ENCODE measurements at regions not wholly inside any gene's neighbourhood (a gene's known extent, or its start where the extent isn't known, plus 50 kb on each side); places are given as distances from the start of the nearest gene placed in this dataset.

DNA sequence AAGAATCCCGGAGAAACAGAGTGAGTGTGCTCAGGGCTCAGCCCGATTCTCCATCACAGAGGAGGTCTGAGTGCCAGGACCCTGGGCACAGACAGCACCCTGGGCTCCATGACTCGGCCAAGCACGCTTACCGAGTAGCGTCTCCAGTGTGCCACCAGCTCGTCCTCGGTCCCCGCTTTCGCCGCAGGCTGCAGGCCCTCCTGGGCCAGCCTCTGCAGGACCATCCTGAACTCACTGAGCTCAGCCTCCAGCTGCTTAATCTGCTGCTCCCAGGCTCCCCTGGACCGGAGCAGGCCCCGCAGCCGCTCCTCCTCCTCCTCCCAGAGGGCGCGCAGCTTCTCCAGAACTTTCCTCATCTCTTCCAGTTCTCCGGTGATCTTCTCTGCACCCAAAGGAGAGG lies 61.2 kb downstream of the SYNE3 start:
- ChIA-PET SMC1A (ENCODE audit: uncharacterized antibody, unreplicated experiment) (interaction anchor here (0.7 kb wide), 1 partner anchor 9 kb away, joined by 3 read pairs; no protein-coding TSS in a partner anchor), RAD21 (ENCODE audit: unreplicated experiment) (interaction anchor here (0.7 kb wide), 1 partner anchor 73 kb away, joined by 3 read pairs; no protein-coding TSS in a partner anchor), CTCF (interaction anchor here (0.6 to 1.1 kb wide), 2 partner anchors 37 to 68 kb away, joined by 3 read pairs; no protein-coding TSS in a partner anchor), POLR2A (interaction anchor here (0.8 kb wide), 1 partner anchor 10 kb away, joined by 3 read pairs; no protein-coding TSS in a partner anchor)
- no TSS peak for BruUV-seq (replicated peaks)
- DNase-seq (ENCODE audit: low read depth, low spot score) (no peak), ATAC-seq (no peak), FAIRE-seq (no peak)
- TF ChIP-seq SMAD1 (IDR thresholded peaks at IDR 0.05; ENCODE audit: low read depth, partially characterized antibody) (no peak), SIN3A (IDR thresholded peaks at IDR 0.05; ENCODE audit: low read depth, low read length) (no peak), FOXM1 (IDR thresholded peaks at IDR 0.05; ENCODE audit: low read depth, low read length) (no peak), SUZ12 (IDR thresholded peaks at IDR 0.05; ENCODE audit: unreplicated experiment) (no peak), SMAD5 (IDR thresholded peaks at IDR 0.05; ENCODE audit: low read depth) (no peak), NFYA (IDR thresholded peaks at IDR 0.05; ENCODE audit: borderline replicate concordance, low read depth, low read length) (no peak), NRF1 (conservative IDR thresholded peaks at IDR 0.05; ENCODE audit: low read depth, low read length) (no peak), NBN (IDR thresholded peaks at IDR 0.05) (no peak), HDAC2 (IDR thresholded peaks at IDR 0.05) (no peak), ZNF274 (IDR thresholded peaks at IDR 0.05; ENCODE audit: insufficient read depth, insufficient read length) (no peak), ETV6 (conservative IDR thresholded peaks at IDR 0.05 in 1 of 2, IDR thresholded peaks at IDR 0.05 in 1 of 2; ENCODE audit: borderline replicate concordance in 1 of 2, low read depth in 1 of 2) (no peak), NR2C1 (IDR thresholded peaks at IDR 0.05) (no peak), ATF7 (IDR thresholded peaks at IDR 0.05; ENCODE audit: low read depth) (no peak)
- TF ChIP-seq, protein P1, sequence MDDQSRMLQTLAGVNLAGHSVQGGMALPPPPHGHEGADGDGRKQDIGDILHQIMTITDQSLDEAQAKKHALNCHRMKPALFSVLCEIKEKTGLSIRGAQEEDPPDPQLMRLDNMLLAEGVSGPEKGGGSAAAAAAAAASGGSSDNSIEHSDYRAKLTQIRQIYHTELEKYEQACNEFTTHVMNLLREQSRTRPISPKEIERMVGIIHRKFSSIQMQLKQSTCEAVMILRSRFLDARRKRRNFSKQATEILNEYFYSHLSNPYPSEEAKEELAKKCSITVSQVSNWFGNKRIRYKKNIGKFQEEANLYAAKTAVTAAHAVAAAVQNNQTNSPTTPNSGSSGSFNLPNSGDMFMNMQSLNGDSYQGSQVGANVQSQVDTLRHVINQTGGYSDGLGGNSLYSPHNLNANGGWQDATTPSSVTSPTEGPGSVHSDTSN (IDR thresholded peaks at IDR 0.05; ENCODE audit: insufficient replicate concordance, low read depth, low read length): no peak
- Histone ChIP-seq H3K4me1 (ENCODE audit: control insufficient read depth, insufficient read depth, low read length) (no peaks in the 10 kb centered on the region), H3K27me3 (replicated peaks in 1 of 2; ENCODE audit: control insufficient read depth in 2 of 2, insufficient read depth in 2 of 2, low read length in 1 of 2) (no peaks in the 10 kb centered on the region), H4K20me1 (ENCODE audit: control insufficient read depth, insufficient read depth) (no peaks in the 10 kb centered on the region), H3K4me2 (ENCODE audit: control insufficient read depth, insufficient read depth) (no peak overlapping the region), H3K4me3 (no peak overlapping the region), H2AFZ (ENCODE audit: control insufficient read depth, low read depth, low read length) (no peak overlapping the region), H3K9me3 (replicated peaks; ENCODE audit: control insufficient read depth, insufficient read depth, low read length) (no peaks in the 10 kb centered on the region), H3K36me3 (ENCODE audit: control insufficient read depth in 2 of 2, insufficient read depth in 2 of 2, low read length in 1 of 2) (peaks cover 18 to 30% of the 10 kb centered on the region in 2 experiments), H3K27ac (ENCODE audit: control insufficient read depth, insufficient read depth) (no peak overlapping the region), H3K9ac (ENCODE audit: control insufficient read depth, insufficient read depth, low read length) (no peak overlapping the region), H3K79me2 (ENCODE audit: control insufficient read depth, insufficient read depth, low read length) (no peaks in the 10 kb centered on the region)
- in situ Hi-C loops (cut with MboI): no loop called here
- intact Hi-C loops (cut with micrococcal nuclease; ENCODE audit: unreplicated experiment): no loop called here
- WGBS (ENCODE audit: insufficient coverage, insufficient replicate concordance, low lambda C conversion rate, missing lambda C conversion rate): 96% methylated on average over 17 of the region's 17 CpGs

Data from GM12878 (cell line).